GM21619 (cell line): ENCODE measurements at regions not wholly inside any gene's neighbourhood (a gene's known extent, or its start where the extent isn't known, plus 50 kb on each side); places are given as distances from the start of the nearest gene placed in this dataset.

ENCODE experiments used
- ATAC-seq: cut with Tn5 transposase; IDR thresholded peaks from one replicate; pipeline ENCODE4 v1.9.1; 2021; ENCODE audit not compliant: unreplicated experiment

DNA sequence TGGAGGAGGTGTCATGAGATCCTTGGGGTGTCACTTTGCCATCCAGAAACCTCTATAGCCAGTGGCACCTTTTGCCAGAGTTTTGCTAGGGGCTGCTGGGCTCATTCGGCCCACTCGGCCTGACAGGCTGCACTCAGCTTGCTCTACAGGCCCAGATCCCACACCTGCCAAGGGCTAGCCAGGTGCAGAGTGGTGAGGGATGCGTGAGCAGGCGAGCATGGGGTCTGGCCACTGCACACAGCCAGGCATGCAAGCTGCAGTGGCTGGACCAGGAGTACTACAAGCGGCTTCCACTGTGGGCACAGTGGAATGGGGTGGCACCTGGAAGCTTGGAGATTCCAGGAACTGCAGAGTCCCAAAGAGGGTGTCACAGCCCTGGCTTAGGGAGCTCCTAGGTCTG, 372.7 kb downstream of the CHSY3 start:
- ATAC-seq, result no peak

DNA sequence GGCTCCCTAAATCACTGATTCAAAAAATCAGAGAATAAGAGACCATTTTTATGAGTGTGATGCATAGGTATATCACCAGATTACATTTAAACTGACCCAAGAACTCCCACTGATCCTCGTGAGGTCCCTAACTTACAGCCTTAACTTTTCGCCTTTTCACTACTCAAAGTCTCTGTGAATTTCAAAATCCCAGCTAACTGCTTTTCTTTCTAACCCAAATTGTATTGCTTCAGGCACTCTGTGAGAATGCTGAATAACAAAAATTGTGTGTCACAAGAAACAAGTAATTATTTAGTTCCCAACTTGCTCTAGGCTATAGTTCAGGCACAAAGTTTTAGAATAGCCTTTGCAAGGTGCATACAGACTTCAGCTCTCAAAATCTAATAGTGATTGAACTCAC, 368.6 kb downstream of the CHSY3 start:
- no peak for ATAC-seq

DNA sequence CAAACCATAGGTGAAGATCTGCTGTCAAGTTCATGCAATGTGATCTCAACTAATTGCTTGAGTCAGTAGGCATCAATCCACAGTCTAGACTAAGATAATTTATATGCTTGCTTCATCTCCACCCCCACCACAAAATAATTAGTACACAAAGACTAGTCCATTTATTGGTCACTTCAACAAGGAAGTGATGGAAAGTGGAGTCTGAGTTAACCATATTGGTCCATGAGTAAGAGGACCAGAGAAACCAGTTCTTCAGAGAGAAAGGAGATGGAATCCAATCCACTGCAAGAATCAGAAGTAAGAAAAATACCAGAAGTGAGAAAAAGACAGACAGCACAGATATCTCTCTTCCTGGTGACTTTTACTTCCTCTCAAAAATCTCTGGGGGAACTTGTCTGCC, 366.5 kb downstream of the CHSY3 start:
- no peak for ATAC-seq

DNA sequence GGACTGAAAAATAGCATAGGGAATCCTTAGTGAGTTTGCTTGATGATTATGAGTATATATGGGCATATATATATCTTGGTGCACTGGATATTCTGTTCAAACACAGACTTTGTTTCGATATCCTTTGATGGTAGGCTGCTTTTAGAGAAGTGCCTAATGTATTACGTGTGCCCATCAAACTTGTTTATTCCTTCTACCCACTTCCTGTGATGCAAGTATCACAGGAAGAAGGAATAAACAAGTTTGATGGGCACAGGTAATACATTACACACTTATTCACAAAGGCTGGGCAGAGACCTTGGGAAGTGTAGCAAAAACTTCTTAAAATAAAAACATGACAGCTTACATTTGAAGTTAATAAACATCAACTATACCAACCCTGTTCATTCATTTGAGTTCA, 364.2 kb downstream of the CHSY3 start:
- no peak for ATAC-seq

DNA sequence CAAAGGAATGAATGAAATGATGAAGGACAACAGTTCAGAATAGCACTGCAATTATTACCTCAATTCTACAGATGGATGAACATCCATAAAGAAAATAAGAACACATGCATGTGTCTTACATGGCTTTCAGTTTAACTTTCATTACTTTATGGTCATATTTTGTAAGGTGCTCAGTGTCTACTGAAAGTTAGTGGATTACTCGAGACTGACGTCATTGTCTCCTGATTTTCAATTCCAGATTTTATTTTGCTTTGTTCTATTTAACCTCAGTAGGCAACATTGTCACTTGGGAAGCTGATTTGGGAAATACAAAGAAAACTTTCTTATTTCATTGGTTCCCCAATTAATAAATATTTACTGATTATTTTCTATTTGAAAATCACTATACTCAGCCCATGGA, 363.7 kb downstream of the CHSY3 start:
- no peak for ATAC-seq

DNA sequence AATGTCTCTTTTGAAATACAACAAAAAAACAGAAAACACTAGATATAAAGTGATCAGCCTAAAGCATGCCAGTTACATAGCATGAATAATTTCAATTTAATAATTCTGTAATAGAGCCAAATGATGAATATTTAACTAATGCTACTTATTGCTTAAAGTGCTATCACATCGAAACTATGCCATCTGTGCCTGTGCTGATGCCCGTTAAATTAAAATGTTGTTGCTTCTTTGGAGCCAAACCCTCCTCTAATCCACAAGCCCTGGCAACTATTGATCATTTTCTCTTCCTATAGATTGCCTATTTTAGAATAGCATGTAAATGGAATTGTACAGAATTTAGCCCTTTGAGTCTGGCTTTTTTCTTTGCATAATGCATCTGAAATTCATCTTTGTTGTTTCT, 356.2 kb downstream of the CHSY3 start:
- ATAC-seq, result no peak

DNA sequence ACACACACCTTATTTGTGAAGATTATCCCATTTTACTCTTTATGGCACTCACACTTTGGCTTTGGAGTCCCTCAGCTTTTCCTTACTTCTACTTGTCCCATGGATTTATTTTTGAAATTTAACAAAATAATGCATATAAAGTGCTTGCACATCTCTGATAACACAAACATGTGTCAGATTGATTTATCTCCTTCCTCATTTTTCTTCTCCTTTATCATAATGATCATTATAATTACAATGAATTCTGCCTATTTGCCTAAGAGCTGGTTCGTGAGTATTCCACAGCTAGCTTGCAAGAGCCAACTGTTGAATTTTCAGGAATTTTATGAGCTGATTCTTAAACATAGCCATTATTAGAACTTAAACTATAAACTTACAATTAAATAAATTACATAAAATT, 347.7 kb downstream of the CHSY3 start:
- ATAC-seq, result no peak

DNA sequence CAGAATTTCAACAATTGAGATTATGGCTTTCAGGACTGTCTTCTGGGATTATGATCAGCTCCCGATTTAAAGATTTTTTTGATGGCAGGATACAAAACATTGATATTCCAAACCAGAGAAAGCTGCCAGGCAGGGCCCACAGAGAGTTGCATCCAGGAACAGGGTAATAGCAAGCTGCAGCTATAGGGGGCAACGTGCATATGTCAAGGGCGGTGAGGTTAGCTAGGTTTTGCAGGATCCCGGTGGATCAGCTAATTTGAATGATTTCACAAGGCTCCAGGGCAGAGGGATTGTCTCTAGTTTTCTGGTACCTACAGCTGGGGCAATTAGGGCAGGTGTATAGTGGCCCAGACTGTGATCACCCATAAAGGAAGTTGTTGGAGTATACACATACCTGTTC, 339.4 kb downstream of the CHSY3 start:
- ATAC-seq, result no peak

DNA sequence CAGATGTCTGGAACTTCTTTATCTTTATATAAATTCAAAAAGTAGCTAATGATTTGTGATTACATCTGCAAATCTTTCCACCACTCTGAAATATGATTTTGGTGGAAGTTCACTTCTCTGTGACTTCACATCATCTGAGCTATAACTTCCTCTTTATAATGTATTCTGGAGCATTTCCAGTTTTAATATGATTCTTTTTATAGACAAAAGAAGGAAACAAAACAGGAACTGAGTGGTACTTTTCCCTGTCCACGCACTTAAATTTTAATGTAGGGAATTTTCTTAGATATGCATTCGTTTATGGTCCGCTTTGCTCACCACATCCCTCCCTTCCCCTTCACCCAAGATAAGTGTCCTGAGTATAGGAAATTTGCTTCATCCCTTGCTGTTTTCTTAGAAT, 333.5 kb downstream of the CHSY3 start:
- ATAC-seq, result no peak
